Bronchial epithelial cell (primary cell): ENCODE measurements at regions not wholly inside any gene's neighbourhood (a gene's known extent, or its start where the extent isn't known, plus 50 kb on each side); places are given as distances from the start of the nearest gene placed in this dataset.
A peak's percentile ranks its signal among the peaks of the same experiment; 100 is the strongest.

Experiments used
- DNase-seq: peaks from one replicate; pipeline ENCODE4 v3.0.0-alpha.2; 2010; ENCODE audit warnings: low read depth
- FAIRE-seq: peaks from 2 replicates; lab custom pipeline; 2011; peaks lifted over from hg19 to GRCh38; lab: Jason Lieb, UNC
- H3K27me3 ChIP-seq: 2 replicates; pipeline ENCODE4 v1.5.1; 2011; ENCODE audit warnings: low read length; ENCODE audit not compliant: control insufficient read depth, insufficient read depth
- H3K36me3 ChIP-seq: 2 replicates; pipeline ENCODE4 v1.5.1; 2011; ENCODE audit warnings: low read length; ENCODE audit not compliant: control insufficient read depth, insufficient read depth
- H3K4me3 ChIP-seq: 2 replicates; pipeline ENCODE4 v1.5.1; 2011; ENCODE audit warnings: mild to moderate bottlenecking, low read depth, low read length, control low read depth
- TF ChIP-seq, protein P1 (sequence below): IDR thresholded peaks from 2 replicates; pipeline ENCODE4 v1.5.1; 2011; ENCODE audit warnings: mild to moderate bottlenecking, moderate library complexity, low read length, control low read depth, inconsistent platforms; ENCODE audit not compliant: insufficient read depth, severe bottlenecking

GRCh38 chr2:38435775-38436174 lies 58.7 kb upstream of the ATL2 start:
- DNase-seq (no peak), FAIRE-seq (no peak)
- TF ChIP-seq, protein P1, sequence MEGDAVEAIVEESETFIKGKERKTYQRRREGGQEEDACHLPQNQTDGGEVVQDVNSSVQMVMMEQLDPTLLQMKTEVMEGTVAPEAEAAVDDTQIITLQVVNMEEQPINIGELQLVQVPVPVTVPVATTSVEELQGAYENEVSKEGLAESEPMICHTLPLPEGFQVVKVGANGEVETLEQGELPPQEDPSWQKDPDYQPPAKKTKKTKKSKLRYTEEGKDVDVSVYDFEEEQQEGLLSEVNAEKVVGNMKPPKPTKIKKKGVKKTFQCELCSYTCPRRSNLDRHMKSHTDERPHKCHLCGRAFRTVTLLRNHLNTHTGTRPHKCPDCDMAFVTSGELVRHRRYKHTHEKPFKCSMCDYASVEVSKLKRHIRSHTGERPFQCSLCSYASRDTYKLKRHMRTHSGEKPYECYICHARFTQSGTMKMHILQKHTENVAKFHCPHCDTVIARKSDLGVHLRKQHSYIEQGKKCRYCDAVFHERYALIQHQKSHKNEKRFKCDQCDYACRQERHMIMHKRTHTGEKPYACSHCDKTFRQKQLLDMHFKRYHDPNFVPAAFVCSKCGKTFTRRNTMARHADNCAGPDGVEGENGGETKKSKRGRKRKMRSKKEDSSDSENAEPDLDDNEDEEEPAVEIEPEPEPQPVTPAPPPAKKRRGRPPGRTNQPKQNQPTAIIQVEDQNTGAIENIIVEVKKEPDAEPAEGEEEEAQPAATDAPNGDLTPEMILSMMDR = no peak
- no peak overlapping the region for H3K4me3 ChIP-seq
- H3K27me3 ChIP-seq = no peaks in the 10 kb centered on the region
- H3K36me3 ChIP-seq = no peaks in the 10 kb centered on the region

DNA sequence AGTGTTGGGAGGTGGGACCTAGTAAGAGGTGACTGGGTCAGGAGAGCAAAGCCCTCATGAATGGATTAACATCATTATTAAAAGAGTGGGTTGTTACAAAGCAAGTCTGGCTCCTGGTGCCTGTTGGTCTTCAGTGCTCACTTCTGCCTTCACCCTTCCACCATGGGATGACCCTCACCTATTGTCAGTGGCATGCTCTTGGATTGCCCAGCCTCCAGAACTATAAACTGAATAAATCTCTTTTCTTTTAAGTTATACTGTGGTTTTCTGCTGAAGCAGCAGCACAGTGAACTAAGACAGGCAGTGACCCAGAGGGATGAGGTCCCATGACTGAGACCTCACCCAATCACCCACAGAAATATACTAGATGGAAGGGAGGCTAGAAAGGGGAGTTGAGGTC lies 57.5 kb upstream of the ATL2 start:
- no peak for DNase-seq
- Histone ChIP-seq H3K36me3 (no peaks in the 10 kb centered on the region), H3K27me3 (no peaks in the 10 kb centered on the region), H3K4me3 (no peak overlapping the region)
- TF ChIP-seq, protein P1 = no peak
- FAIRE-seq = no peak

GRCh38 chr2:38433607-38433975 lies 56.5 kb upstream of the ATL2 start:
- TF ChIP-seq, protein P1 = no peak
- H3K4me3 ChIP-seq = no peak overlapping the region
- peak; percentile 98 for DNase-seq
- no peaks in the 10 kb centered on the region for H3K36me3 ChIP-seq
- FAIRE-seq = no peak
- H3K27me3 ChIP-seq = no peaks in the 10 kb centered on the region

GRCh38 chr2:38432820-38433606 lies 55.9 kb upstream of the ATL2 start:
- FAIRE-seq (no peak), DNase-seq (no peak)
- H3K36me3 ChIP-seq = no peaks in the 10 kb centered on the region
- H3K27me3 ChIP-seq = no peaks in the 10 kb centered on the region
- TF ChIP-seq, protein P1 = no peak
- H3K4me3 ChIP-seq = no peak overlapping the region

- TF ChIP-seq, protein P1 = no peak
- no peaks in the 10 kb centered on the region for H3K27me3 ChIP-seq
- FAIRE-seq (no peak), DNase-seq (no peak)
- H3K4me3 ChIP-seq = no peak overlapping the region
- no peaks in the 10 kb centered on the region for H3K36me3 ChIP-seq
Observed at GRCh38 chr2:38430597-38431207, 53.6 kb upstream of the ATL2 start.
